ENCODE measurements at regions not wholly inside any gene's neighbourhood (a gene's known extent, or its start where the extent isn't known, plus 50 kb on each side); places are given as distances from the start of the nearest gene placed in this dataset.

DNA sequence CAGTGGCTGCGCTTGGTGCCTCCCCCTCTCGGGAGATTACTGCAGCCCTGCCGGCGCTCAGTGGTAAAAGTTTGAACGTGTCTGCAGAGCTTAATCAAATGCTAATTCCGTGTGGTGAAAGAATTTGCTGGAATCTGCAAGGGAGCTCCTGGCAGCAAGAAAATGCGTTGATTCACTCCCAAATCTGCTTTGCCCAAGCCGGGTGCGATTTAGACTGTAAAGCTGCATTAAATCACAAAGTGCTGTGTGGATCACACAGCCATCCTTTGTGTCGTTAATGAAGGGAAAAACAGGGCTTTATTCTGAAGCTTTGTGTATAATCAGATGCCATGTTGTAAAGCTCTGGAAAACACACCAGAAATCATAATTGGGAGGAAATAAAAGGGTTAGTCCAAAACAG lies 444.1 kb downstream of the BCOR start:
- DNase-seq (ENCODE audit: low read depth in 3 of 3, low spot score in 1 of 3) = no peak

DNA sequence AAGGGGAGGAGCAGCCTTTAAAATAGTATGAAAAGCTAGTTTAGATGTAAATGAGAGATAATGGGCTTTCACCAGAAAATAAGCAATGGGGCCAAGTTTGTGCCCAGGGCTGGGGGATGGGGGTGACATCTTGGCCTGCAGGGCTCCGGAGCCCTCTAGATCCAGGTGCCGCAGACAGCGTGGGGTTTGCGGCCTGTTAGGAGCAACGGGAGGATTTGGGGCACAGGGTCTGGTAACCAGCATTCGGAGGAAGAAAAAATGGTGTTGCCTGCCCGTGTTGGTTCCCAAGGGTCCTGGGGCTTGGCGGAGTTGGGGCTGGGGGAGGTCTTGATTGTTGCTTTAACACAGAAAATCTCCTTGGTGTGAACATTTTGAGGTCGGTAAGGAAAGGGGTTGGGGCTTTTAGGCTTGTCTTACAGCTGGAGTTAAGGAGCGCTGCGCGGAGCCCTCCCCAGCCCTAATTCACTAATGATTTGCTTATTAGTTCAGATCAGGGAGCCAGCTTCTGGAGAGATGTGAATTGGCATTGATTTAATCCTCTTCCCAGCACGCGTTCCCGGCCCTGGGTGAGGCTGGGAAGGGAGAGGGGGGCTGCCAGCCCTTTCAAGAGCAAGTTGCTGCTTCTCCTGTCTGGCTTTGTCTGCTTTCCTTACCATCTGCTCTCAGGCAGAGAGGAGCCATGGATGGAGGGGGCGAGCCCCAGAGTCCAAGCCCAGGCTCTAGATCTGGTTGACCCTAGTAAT lies 443.4 kb downstream of the BCOR start:
- no peak for DNase-seq (ENCODE audit: low read depth in 3 of 3, low spot score in 1 of 3)

DNA sequence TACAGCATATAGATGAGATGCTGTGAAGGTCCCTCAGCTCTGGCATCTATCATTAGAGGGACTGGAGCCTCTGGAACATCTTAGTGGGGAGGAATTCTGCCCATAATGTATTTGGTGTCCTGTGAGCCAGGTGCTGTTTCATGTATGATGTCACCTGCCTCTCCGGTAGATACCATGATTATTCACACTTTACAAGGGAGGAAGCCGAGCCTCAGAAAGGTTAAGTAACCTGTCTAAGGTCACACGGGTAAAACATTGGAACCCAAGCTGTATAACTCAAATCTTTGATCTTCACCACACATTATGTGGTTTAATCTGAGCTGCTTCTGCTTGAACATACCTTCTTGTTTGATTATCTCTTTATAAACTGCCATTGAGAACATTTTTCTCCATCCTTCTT lies 442.8 kb downstream of the BCOR start:
- DNase-seq (ENCODE audit: low read depth in 3 of 3, low spot score in 1 of 3) = no peak

DNA sequence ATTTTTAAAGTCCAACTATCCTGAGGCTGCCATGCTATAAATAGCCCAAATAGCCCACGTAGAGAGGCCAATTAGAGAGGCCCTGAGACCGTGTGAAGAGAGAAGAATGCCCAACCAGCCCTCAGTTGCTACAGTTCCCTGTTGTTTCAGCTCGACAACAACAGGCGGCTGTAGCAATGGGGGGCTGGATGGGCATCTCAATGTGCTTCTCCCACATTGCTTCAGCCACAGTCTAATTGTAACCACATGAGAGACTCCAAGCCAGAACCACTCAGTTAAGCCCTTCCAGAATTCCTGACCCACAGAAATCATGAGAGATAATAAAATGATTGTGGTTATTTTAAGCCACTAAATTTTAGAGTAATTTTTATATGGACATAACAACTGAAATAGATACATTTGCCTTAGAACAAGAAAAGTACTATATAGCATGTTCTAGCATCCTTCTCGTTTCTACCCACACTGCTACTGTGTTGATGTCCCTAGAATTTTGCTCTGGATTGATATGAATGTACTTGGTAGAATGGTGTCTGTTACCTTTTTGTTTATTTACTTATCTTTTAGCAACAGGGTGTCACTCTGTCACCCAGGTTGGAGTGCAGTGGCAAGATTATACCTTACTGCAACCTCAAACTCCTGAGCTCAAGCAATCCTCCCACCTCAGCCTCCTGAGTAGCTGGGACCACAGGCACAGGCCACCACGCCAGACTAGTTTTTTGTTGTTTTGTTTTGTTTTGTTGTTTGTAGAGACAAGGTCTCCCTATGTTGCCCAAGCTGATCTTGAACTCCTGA lies 436.4 kb downstream of the BCOR start:
- no peak for DNase-seq (ENCODE audit: low read depth in 3 of 3, low spot score in 1 of 3)

DNA sequence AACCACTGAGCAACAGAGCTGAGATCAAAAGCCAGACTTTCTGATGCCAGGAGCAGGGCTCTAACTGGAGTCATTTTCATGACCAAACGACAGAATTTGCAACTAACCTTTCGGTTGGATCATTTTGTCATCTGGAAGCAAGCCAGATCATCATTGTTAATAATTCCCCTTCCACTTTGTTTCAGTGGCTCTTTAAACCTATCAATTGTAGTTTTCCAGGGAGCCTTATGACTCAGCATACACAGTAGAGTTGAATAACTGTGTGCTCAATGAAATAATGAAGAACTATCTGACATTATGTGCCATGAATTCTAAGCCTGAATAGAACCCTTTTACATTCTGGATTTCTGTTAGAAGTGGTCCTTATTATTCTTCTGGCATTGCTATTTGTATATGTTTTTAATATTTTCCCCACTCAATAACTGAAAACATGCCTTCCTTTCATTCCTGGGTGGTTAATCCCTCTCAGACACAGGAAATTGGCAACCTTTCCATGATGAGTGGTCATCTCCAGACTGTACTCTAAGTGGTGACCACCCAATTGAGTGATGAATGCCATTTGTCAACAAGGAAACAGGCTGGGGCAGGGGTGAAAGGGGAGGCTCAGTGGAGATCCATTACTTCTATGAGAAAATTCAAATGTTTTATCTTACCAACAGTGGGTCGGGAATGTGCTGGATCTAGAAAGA lies 431.8 kb downstream of the BCOR start:
- no peak for DNase-seq (ENCODE audit: low read depth in 3 of 3, low spot score in 1 of 3)

DNA sequence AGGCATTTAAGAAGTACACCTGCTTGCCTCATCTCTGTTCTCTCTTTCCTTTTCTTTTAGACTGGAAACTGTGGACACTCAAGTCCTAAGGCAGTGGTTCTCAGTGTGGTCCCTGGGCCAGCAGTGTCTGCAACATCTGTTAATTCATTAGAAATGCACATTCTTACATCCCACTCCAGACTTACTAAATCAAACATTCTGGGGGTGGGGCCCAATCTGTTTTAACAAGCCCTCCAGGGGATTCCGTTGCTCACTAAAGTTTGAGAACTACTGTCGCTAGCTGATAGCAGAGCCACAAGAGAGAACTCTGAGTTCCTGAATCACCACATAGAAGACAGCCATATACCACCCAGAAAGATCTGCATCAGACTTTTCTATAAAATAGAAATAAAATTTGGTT lies 430.6 kb downstream of the BCOR start:
- DNase-seq (ENCODE audit: low read depth in 3 of 3, low spot score in 1 of 3) = no peak

DNA sequence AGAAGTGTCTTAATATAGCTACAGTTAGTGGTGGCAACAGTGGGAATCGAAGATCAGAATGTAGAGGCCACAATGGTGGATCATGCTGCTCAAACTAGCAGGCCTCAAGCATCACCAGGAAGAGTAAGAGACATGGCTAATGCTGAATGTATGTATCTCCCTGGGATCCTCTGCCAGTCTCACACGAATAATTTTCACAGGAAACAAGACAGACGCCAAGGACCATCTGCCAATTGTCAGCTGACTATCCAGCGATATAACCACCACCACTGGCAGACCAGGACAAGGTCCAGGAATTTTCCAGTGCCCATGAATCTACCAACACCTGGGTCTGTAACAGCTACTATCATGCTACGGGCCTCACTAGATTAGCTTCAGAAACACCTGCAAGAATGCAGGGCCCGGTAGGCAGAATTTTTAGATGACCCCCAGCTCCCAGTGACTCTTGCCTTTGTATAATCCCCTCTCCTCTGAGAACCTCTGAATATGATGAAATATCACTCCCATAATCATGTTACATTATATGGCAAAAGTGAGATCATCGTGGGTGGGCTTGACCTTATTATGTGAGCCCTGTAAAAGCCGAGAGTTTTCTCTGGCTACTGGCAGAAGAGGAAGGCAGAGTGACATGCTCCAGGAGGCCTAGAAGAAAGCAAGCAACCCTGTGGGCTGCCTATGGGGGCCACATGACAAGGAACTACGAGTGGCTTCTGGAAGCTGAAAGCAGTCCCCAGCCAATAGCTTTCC lies 429.8 kb downstream of the BCOR start:
- no peak for DNase-seq (ENCODE audit: low read depth in 3 of 3, low spot score in 1 of 3)

DNA sequence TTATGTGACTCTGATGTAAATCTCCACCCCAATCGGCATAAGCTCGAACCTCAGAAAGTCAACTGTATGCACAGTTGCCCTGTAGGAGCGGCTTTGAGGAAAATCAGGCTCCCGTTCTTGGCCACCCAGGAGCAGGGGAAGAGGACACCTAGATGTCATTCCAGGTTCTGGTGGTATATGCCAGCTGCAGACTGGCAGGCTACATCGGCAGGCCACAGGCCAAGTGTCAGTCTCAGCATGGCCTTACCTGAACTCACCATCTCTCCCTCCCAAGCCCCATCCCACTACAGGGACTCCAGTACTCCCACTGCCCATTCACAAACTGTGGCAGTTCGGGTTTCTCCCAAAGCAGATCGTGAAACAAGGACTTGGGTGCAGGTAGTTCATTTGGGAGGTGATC lies 428.1 kb downstream of the BCOR start:
- no peak for DNase-seq (ENCODE audit: low read depth in 3 of 3, low spot score in 1 of 3)

DNA sequence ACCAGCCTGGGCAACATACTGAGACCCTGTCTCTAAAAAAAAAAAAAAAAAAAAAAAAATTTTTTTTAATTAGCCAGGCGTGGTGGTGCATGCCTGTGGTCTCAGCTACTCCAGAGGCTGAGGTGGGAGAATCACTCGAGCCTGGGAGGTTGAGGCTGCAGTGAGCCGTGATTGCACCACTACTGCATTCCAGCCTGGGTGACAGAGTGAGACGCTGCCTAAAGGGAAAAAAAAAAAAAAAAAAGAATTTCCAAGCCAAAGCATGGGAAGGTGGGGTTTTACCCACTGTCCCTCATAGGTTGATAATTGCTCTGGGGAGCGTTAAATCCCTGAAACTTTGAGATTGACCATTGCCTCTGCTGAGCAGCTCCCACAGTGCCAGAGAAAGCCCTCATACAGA lies 427.5 kb downstream of the BCOR start:
- DNase-seq (ENCODE audit: low read depth in 3 of 3, low spot score in 1 of 3) = no peak

DNA sequence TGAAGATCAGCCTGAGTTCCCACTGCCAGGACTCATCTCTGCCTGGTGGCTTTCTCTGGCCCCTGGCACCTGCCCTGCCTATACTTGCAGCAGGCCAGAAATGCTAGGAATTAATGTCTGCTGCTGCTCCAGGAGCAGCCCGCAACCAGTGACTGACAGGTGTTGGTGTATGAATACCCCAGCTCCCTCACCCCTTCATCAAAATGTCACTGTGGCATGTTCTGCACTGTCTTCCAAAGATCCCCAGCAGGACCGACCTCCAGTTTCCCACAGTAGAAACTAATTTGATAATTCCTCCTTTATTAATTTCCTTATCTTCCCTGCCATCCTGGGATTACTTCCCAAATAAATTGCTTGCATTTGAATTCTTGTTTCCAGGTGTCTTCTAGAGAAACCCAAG lies 425.4 kb downstream of the BCOR start:
- no peak for DNase-seq (ENCODE audit: low read depth in 3 of 3, low spot score in 1 of 3)

DNA sequence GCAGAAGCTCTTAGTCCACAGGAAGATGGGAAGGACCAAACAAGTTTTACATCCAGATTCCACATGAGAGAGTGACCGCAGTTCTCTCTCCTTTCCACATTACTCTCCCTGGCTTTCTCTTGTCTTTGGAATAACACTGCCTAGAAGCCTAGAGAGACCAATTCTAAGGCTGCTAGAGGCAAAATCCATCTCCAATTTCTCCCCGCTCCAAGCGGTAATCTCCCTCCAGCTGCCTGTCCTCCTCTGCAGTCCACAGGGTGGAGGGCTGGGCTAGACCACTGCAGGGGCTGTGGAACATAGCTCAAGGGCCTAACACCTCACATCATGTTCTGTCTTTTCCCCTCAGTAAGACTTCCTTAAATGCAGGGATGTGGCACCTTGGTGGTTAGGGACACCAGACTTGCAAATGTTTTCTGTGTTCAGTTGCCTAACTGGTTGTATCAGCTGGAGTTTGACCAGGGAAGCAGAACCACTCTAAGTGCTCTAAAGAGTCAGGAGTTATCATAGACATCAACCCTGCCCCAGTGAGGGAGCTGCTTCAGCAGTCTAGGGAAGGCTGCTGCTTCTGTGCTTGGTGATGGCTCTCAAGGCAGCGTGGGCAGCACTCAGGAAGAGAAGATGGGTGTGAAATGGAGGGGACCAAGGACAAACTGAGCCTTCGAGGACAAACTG lies 423.1 kb downstream of the BCOR start:
- no peak for DNase-seq (ENCODE audit: low read depth in 3 of 3, low spot score in 1 of 3)

DNA sequence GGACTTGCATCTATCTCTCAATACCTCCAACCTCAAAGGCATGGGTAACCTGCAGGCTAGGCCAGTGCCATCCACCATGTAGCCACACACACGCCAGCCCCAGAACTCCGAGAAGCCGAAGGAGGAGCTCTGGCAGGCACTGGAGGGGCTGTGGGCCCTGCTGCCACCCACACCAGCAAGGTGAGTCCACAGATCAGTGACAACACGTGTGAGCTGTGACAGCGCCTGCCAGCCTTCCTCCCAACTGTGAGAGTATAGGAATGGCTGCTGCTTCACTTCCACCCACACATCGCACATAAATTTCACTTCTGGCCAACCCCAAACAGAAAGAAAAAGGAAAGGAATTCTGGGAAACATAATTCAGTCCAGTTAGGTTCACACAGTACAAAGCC lies 422.6 kb downstream of the BCOR start:
- DNase-seq (ENCODE audit: low read depth in 3 of 3, low spot score in 1 of 3) = no peak

DNA sequence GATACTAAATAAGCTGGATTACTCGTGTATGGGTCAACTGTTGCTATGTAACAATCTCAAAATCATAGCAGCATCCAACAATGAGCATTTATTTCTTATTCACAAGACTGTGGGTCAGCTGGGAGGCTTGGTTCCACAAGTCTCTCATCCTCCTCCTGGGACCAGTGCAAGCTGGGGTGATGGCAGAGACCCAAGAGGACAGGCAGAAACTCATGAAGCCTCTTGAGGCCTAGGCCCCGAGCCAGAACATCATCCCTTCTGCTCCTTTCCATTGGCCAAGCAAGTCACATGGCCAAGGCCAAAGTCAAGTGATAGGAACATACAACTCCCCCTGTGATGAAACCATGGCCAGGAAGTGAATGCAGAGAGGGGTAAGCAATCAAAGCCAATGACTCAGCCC lies 422.1 kb downstream of the BCOR start:
- DNase-seq (ENCODE audit: low read depth in 3 of 3, low spot score in 1 of 3) = no peak

DNA sequence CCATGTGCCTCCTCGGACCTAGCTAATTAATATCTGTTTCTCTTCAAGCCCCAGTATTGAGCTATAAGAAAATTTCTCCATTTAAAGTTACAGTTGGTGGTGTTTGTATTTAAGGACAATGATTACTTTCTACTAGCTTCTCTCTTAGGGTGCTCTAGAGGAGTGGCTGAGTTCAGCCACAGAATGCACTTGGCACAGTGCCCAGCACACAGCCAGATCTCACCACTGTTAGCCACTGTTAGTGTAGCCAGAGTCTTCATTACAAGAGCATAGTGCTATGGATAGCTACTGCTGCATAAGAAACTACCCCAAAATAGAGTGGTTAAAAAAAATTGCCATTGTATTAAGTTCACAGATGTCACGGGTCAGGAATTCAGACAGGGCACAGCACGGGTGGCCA lies 421.3 kb downstream of the BCOR start:
- no peak for DNase-seq (ENCODE audit: low read depth in 3 of 3, low spot score in 1 of 3)

DNA sequence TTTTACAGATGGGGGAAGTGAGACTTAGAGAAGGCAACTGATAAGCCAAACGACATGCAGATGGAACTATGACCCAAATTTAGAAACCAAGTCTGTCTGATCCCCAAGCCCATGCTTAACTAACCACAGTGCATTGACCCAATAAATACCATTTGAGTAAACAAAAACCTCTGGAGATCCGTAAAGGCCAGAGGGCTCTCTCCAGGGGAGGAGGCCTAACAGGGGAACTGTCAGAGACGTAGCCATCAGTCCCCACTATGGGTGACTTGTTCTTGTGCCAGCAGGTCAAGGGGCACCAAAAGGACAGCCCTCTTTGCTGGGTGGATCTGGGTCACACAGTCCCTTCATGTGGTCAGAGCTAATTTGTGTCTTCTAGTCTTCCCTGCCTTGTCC lies 420.2 kb downstream of the BCOR start:
- DNase-seq (ENCODE audit: low read depth in 3 of 3, low spot score in 1 of 3) = no peak

DNA sequence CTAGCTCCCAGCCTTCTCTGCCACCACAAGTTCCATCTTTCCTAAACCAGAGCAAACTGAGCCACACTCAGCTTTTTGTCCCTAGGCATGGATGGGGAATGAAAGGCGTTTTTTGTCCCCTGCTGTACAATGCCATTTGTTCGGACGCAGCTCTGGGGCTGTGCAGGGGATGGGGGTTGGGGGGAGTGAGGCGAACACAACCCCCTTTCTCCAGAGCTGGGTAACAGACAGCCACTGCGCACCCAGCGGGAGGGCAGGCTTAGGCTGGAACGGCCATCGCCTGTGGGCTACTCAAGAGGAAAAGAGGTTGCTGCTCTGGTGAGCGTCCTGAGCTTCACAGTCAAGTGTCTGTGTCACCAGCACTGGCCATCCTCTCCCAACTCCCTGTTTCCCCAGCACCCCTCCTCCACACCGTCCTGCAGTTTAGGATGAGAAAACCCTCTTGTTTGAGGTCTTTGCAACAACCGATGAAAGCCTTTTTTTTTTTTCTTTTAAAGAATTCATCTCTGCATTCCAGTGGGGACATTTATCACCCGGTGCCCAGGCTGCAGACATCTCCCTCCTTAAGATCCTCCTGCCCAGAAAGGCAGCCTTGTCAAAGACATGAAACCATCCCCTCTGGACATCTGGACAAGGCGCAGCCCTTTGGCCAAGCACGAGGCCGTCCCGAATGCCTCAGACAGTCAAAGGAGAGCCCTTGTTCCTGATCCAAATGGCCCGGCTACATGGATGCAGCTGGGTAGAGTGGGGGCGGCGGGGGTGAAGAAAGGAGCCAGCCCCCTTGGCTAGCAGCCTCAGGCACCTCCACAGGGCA lies 419.6 kb downstream of the BCOR start:
- DNase-seq (ENCODE audit: low read depth in 3 of 3, low spot score in 1 of 3) = no peak

DNA sequence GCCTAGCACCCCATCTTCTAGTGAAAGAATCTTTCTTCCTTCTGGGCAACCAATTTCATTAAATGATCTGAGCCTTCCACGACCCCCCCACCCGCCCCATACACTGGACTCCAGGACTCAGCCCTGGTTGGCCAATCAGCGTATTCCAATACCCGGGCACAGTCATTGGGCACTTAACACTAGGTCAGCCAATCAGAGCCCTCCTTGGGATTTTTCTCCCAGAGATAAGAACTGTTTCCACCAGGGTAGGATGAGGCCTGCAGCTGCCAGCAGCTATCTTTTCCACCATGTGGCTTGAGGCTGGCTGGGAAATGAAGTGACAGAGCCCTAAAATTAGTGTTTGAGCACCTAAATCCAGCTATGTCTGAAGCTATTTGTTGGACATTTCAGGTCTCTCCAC lies 418.8 kb downstream of the BCOR start:
- no peak for DNase-seq (ENCODE audit: low read depth in 3 of 3, low spot score in 1 of 3)

DNA sequence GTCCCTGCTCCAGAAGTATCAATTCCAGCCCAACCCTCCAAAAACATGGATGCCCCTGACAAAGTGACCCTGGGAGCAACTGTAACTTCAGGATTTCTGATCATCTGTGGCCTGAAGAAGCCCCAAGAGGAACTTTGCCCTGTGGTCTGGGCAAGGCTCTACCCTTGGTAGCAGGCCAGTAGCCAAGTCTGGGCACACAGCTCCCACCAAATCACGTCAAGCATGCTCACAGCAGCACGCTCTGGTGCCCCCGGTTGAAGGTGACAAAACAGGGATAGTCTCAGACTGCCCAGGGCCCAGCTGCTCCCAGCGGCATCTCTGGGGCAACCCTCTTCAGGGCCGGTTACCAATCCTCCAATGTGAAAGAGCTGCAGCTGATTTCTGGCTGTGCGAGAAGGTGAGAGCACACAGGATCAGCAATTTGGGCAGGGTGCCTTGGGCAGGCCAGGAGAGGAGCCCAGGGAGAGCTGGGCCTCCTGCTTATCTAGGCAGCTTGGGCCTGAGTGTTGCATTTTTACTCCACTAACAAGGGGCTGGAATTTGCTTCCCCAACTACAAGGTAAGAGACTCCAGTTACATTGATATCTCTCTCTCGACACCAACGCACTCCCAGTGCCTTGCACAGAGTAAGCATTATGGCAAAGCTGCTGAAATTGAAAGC lies 418.1 kb downstream of the BCOR start:
- DNase-seq (ENCODE audit: low read depth in 3 of 3, low spot score in 1 of 3) = no peak

DNA sequence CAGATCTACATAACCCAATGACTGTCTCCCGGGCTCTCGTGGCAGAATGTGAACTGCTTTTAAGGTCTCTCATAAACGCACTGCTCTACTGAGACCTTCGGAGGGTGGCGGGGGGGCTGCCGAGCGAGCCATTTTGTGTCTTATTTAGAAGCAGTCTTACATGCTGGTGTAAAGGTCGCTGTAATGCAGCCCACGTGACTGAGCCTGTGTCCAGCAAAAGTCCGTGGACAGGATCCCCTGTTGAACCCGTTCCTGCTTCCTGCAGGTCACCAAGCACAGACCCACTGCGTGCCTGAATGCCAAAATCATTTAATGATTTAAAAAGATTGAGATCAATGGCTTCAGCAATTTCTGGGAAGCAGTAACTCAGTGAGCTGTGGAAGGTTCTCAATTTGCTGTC lies 415.9 kb downstream of the BCOR start:
- DNase-seq (ENCODE audit: low read depth in 3 of 3, low spot score in 1 of 3) = no peak

DNA sequence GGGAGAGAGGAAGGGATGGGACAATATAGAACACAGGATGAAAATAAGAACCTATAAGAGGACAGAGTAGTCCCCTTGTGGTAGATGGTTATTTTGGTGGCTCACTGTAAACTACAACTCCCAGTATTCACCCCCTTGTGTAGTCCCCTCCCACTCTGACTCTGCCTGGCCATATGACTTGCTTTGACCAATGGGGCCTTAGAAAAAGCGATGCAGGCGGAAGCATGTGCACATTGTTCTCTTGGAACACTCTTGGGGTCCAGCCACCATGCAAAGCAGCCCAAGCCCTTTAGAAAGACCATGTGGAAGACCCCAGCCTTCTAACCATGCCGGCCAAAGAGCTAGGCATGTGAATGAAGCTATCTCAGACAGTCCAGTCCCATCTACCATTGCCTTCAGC lies 415.0 kb downstream of the BCOR start:
- DNase-seq (ENCODE audit: low read depth in 3 of 3, low spot score in 1 of 3) = no peak
